Left ventricle myocardium inferior (tissue), 1 donor: ENCODE measurements at regions not wholly inside any gene's neighbourhood (a gene's known extent, or its start where the extent isn't known, plus 50 kb on each side); places are given as distances from the start of the nearest gene placed in this dataset.

Experiments
- DNase-seq: peaks from one replicate; pipeline ENCODE4 v3.0.0-alpha.2; 2020
- H3K27ac ChIP-seq: fragments of 200-600 bp; replicated peaks from 2 replicates; pipeline ENCODE4 v1.8.0; 2021
- H3K27me3 ChIP-seq: fragments of 200-600 bp; 2 replicates; pipeline ENCODE4 v1.8.0; 2021; ENCODE audit warnings: low read depth
- H3K36me3 ChIP-seq: fragments of 200-600 bp; 2 replicates; pipeline ENCODE4 v1.8.0; 2021
- H3K4me1 ChIP-seq: fragments of 200-600 bp; 2 replicates; pipeline ENCODE4 v1.8.0; 2021
- H3K4me3 ChIP-seq: fragments of 200-600 bp; 2 replicates; pipeline ENCODE4 v1.8.0; 2021; ENCODE audit warnings: mild to moderate bottlenecking, moderate library complexity
- H3K9me3 ChIP-seq: fragments of 200-600 bp; replicated peaks from 2 replicates; pipeline ENCODE4 v1.8.0; 2021
- CTCF ChIP-seq: fragments of 200-600 bp; IDR thresholded peaks from 2 replicates; pipeline ENCODE4 v1.8.0; 2021; ENCODE audit warnings: antibody characterized with exemption, mild to moderate bottlenecking, borderline replicate concordance
- intact Hi-C: fragments of 100-400 bp; cut with micrococcal nuclease; formaldehyde crosslinking; loops from one replicate; pipeline ENCODE4 v1.11.0; 2022
- donor health status: DM: no; HTN: yes; CAD: no; lungs with severe emphysema.

GRCh38 chr6:47426524-47427302 lies 50.9 kb upstream of the CD2AP start:
- H3K36me3 ChIP-seq: no peaks in the 10 kb centered on the region
- DNase-seq: no peak

GRCh38 chr6:47427680-47428079 lies 49.9 kb upstream of the CD2AP start:
- Histone ChIP-seq H3K9me3 (peaks cover 48% of the 10 kb centered on the region), H3K27me3 (no peaks in the 10 kb centered on the region), H3K4me3 (no peak overlapping the region), H3K36me3 (no peaks in the 10 kb centered on the region), H3K27ac (no peak overlapping the region), H3K4me1 (no peaks in the 10 kb centered on the region)
- TF ChIP-seq CTCF: no peak
- intact Hi-C loops: no loop called here
- no peak for DNase-seq

More at GRCh38 chr6:47426524-47427302, 50.9 kb upstream of the CD2AP start:
- Histone ChIP-seq H3K27ac (no peak overlapping the region), H3K4me3 (no peak overlapping the region), H3K27me3 (no peaks in the 10 kb centered on the region), H3K9me3 (peaks cover 48% of the 10 kb centered on the region), H3K4me1 (no peaks in the 10 kb centered on the region)
- intact Hi-C loops: no loop called here
- no peak for TF ChIP-seq CTCF
